ENCODE measurements at regions not wholly inside any gene's neighbourhood (a gene's known extent, or its start where the extent isn't known, plus 50 kb on each side); places are given as distances from the start of the nearest gene placed in this dataset.

DNA sequence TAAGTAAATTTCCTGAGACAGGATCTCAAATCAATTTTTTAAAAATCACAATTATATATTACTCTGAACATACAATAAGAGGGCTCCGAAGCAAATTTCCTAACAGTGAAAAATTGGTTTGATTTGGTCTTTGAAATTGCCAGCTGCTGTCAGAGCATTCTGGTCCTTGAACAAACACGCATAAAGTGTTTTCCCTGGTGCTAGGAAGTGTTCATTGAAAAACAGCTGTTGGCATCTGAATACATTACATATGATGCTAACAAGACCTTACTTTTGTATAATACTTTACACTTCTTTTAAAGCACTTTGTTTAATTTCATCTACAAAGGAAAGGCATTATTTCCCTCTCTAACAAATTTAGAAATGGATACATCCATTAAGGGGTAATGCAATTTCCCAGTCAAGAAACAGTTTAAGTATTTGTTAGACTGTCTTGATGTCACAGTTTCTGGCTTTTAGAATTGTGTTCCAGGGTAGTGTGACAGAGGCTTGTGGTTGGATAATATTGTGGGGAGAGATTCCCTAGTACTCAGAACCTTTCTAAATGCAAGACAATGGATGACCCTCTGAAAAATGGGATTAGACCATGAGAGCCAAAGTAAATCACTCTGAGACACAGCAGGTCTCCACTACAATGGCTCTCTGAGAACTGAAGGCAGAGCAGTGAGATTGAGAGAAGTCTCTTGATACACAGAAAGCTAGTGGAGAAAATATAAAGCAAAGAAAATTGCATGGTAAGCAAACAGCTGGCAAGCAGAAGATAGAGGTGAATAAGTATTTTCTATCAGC is 299.0 kb downstream of the TRIB2 start:
- TF ChIP-seq SALL2 (tag by site-specific recombination; IDR thresholded peaks at IDR 0.05; ENCODE audit: borderline replicate concordance): no peak
- TF ChIP-seq, protein P1, sequence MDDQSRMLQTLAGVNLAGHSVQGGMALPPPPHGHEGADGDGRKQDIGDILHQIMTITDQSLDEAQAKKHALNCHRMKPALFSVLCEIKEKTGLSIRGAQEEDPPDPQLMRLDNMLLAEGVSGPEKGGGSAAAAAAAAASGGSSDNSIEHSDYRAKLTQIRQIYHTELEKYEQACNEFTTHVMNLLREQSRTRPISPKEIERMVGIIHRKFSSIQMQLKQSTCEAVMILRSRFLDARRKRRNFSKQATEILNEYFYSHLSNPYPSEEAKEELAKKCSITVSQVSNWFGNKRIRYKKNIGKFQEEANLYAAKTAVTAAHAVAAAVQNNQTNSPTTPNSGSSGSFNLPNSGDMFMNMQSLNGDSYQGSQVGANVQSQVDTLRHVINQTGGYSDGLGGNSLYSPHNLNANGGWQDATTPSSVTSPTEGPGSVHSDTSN (CRISPR knock-in tag; IDR thresholded peaks at IDR 0.05): no peak
- TF ChIP-seq, protein P2, sequence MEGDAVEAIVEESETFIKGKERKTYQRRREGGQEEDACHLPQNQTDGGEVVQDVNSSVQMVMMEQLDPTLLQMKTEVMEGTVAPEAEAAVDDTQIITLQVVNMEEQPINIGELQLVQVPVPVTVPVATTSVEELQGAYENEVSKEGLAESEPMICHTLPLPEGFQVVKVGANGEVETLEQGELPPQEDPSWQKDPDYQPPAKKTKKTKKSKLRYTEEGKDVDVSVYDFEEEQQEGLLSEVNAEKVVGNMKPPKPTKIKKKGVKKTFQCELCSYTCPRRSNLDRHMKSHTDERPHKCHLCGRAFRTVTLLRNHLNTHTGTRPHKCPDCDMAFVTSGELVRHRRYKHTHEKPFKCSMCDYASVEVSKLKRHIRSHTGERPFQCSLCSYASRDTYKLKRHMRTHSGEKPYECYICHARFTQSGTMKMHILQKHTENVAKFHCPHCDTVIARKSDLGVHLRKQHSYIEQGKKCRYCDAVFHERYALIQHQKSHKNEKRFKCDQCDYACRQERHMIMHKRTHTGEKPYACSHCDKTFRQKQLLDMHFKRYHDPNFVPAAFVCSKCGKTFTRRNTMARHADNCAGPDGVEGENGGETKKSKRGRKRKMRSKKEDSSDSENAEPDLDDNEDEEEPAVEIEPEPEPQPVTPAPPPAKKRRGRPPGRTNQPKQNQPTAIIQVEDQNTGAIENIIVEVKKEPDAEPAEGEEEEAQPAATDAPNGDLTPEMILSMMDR (tag by site-specific recombination; IDR thresholded peaks at IDR 0.05): no peak
- no peak for TF ChIP-seq ZNF366 (tag by site-specific recombination; conservative IDR thresholded peaks at IDR 0.05)
- TF ChIP-seq, protein P3, sequence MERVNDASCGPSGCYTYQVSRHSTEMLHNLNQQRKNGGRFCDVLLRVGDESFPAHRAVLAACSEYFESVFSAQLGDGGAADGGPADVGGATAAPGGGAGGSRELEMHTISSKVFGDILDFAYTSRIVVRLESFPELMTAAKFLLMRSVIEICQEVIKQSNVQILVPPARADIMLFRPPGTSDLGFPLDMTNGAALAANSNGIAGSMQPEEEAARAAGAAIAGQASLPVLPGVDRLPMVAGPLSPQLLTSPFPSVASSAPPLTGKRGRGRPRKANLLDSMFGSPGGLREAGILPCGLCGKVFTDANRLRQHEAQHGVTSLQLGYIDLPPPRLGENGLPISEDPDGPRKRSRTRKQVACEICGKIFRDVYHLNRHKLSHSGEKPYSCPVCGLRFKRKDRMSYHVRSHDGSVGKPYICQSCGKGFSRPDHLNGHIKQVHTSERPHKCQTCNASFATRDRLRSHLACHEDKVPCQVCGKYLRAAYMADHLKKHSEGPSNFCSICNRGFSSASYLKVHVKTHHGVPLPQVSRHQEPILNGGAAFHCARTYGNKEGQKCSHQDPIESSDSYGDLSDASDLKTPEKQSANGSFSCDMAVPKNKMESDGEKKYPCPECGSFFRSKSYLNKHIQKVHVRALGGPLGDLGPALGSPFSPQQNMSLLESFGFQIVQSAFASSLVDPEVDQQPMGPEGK (tag by site-specific recombination; IDR thresholded peaks at IDR 0.05): no peak
- TF ChIP-seq ZNF530 (tag by site-specific recombination; IDR thresholded peaks at IDR 0.05; ENCODE audit: low read depth): no peak
- TF ChIP-seq ZNF24 (tag by site-specific recombination; IDR thresholded peaks at IDR 0.05): no peak
- TF ChIP-seq KLF8 (tag by site-specific recombination; IDR thresholded peaks at IDR 0.05): no peak
- no peak for TF ChIP-seq ZBTB7A (tag by site-specific recombination; IDR thresholded peaks at IDR 0.05; ENCODE audit: low read depth)
- TF ChIP-seq, protein P4, sequence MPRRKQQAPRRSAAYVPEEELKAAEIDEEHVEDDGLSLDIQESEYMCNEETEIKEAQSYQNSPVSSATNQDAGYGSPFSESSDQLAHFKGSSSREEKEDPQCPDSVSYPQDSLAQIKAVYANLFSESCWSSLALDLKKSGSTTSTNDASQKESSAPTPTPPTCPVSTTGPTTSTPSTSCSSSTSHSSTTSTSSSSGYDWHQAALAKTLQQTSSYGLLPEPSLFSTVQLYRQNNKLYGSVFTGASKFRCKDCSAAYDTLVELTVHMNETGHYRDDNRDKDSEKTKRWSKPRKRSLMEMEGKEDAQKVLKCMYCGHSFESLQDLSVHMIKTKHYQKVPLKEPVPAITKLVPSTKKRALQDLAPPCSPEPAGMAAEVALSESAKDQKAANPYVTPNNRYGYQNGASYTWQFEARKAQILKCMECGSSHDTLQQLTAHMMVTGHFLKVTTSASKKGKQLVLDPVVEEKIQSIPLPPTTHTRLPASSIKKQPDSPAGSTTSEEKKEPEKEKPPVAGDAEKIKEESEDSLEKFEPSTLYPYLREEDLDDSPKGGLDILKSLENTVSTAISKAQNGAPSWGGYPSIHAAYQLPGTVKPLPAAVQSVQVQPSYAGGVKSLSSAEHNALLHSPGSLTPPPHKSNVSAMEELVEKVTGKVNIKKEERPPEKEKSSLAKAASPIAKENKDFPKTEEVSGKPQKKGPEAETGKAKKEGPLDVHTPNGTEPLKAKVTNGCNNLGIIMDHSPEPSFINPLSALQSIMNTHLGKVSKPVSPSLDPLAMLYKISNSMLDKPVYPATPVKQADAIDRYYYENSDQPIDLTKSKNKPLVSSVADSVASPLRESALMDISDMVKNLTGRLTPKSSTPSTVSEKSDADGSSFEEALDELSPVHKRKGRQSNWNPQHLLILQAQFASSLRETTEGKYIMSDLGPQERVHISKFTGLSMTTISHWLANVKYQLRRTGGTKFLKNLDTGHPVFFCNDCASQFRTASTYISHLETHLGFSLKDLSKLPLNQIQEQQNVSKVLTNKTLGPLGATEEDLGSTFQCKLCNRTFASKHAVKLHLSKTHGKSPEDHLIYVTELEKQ (tag by site-specific recombination; IDR thresholded peaks at IDR 0.05; ENCODE audit: borderline replicate concordance): no peak
